ENCODE measurements at regions not wholly inside any gene's neighbourhood (a gene's known extent, or its start where the extent isn't known, plus 50 kb on each side); places are given as distances from the start of the nearest gene placed in this dataset.

GRCh38 chr16:73887911-73888310 is 408.7 kb upstream of the PSMD7 start:
- TF ChIP-seq NFYB (CRISPR knock-in tag; IDR thresholded peaks at IDR 0.05), result no peak
- TF ChIP-seq ZFY (CRISPR knock-in tag; IDR thresholded peaks at IDR 0.05), result no peak
- no peak for TF ChIP-seq KDM1A (CRISPR knock-in tag; IDR thresholded peaks at IDR 0.05)
- no peak for TF ChIP-seq IKZF5 (CRISPR knock-in tag; IDR thresholded peaks at IDR 0.05)
- TF ChIP-seq, protein P1, sequence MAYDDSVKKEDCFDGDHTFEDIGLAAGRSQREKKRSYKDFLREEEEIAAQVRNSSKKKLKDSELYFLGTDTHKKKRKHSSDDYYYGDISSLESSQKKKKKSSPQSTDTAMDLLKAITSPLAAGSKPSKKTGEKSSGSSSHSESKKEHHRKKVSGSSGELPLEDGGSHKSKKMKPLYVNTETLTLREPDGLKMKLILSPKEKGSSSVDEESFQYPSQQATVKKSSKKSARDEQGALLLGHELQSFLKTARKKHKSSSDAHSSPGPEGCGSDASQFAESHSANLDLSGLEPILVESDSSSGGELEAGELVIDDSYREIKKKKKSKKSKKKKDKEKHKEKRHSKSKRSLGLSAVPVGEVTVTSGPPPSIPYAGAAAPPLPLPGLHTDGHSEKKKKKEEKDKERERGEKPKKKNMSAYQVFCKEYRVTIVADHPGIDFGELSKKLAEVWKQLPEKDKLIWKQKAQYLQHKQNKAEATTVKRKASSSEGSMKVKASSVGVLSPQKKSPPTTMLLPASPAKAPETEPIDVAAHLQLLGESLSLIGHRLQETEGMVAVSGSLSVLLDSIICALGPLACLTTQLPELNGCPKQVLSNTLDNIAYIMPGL (CRISPR knock-in tag; IDR thresholded peaks at IDR 0.05; ENCODE audit: borderline replicate concordance in 1 of 2, low read depth in 1 of 2), result no peak
- TF ChIP-seq ZNF709 (CRISPR knock-in tag; IDR thresholded peaks at IDR 0.05), result no peak

All from HepG2 (cell line).